Endothelial cell of umbilical vein (primary cell): ENCODE measurements at regions not wholly inside any gene's neighbourhood (a gene's known extent, or its start where the extent isn't known, plus 50 kb on each side); places are given as distances from the start of the nearest gene placed in this dataset.

Experiments
- EZH2 ChIP-seq: IDR thresholded peaks from 2 replicates; pipeline ENCODE4 v1.6.1; 2012; ENCODE audit warnings: borderline replicate concordance, low read depth, mild to moderate bottlenecking, moderate library complexity, low read length, inconsistent platforms; ENCODE audit not compliant: severe bottlenecking
- GATA2 ChIP-seq: IDR thresholded peaks from 2 replicates; pipeline ENCODE4 v1.7.0; 2011; ENCODE audit warnings: low read depth, mild to moderate bottlenecking, moderate library complexity, mixed read lengths, low read length; ENCODE audit not compliant: insufficient read length, insufficient read depth
- POLR2A ChIP-seq: IDR thresholded peaks from 2 replicates; pipeline ENCODE4 v1.6.1; 2012; ENCODE audit warnings: low read depth, mild to moderate bottlenecking, control low read depth, low read length
- POLR2AphosphoS5 ChIP-seq: IDR thresholded peaks from 2 replicates; pipeline ENCODE4 v1.6.1; 2012; ENCODE audit warnings: low read depth, mild to moderate bottlenecking, control low read depth, low read length, moderate library complexity; ENCODE audit not compliant: insufficient read depth
- TF ChIP-seq, protein P1 (sequence below), 2 donors: IDR thresholded peaks; 1 replicate in 1 of 2; 2 replicates in 1 of 2; pipeline ENCODE4 v1.5.1; 2011; ENCODE audit warnings: low read length in 2 of 2, mild to moderate bottlenecking in 2 of 2, moderate library complexity in 2 of 2, control low read depth in 1 of 2, inconsistent platforms in 1 of 2, low read depth in 1 of 2; ENCODE audit not compliant: insufficient read depth in 1 of 2; ENCODE audit errors: extremely low read depth in 1 of 2

DNA sequence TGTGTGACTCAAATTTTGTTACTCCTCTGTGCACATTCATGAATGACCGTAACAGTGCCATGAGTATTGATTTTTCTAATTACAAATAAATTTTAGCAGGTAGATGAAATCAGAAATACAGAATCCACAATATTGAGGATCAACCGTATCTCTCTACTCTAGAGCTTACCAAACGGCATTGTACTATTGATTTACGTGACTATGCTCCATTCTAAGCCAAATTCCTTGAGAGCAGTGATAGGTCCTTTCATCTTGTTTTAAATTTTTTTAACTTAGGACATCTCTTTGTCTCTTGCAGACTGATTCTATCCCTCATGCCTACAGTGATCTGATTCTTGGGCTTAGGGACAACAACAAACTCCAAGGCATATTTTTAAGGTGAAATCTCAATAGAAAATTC, 172.3 kb upstream of the C1QTNF7 start:
- TF ChIP-seq, protein P1, sequence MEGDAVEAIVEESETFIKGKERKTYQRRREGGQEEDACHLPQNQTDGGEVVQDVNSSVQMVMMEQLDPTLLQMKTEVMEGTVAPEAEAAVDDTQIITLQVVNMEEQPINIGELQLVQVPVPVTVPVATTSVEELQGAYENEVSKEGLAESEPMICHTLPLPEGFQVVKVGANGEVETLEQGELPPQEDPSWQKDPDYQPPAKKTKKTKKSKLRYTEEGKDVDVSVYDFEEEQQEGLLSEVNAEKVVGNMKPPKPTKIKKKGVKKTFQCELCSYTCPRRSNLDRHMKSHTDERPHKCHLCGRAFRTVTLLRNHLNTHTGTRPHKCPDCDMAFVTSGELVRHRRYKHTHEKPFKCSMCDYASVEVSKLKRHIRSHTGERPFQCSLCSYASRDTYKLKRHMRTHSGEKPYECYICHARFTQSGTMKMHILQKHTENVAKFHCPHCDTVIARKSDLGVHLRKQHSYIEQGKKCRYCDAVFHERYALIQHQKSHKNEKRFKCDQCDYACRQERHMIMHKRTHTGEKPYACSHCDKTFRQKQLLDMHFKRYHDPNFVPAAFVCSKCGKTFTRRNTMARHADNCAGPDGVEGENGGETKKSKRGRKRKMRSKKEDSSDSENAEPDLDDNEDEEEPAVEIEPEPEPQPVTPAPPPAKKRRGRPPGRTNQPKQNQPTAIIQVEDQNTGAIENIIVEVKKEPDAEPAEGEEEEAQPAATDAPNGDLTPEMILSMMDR (IDR thresholded peaks at IDR 0.05; ENCODE audit: extremely low read depth in 1 of 2, insufficient read depth in 1 of 2, low read depth in 1 of 2, low read length in 2 of 2) = no peak
- no peak for TF ChIP-seq EZH2
- TF ChIP-seq POLR2AphosphoS5 = no peak
- no peak for TF ChIP-seq GATA2
- TF ChIP-seq POLR2A = no peak
